ENCODE measurements at regions not wholly inside any gene's neighbourhood (a gene's known extent, or its start where the extent isn't known, plus 50 kb on each side); places are given as distances from the start of the nearest gene placed in this dataset.
"Not testable (repeated sequence)": the region's sequence is repeated elsewhere in the genome, so short reads cannot be mapped to it uniquely, and the experiment has no call there.

DNA sequence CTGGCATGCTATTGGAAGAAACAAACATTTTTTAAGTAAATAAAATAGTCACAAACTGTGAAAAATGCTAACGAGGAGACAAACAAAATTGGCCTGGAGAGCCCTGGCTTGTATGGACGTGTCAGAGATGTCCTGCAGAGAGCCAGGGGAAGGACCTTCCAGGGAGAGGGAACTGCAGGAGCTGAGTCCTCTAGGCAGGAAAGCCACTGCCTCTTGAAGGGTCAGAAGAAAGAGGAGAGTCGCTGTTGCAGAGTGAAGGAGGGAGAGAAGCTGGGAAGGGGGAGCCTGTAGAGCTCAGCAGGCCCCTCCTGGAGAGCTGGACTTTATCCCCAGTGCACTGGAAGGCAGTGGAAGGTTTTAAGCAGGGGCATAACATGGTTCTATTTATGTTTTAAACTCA lies 80.3 kb upstream of the PWP1 start:
- no peak for DNase-seq (ENCODE audit: insufficient read length, low spot score)
- FAIRE-seq = no peak

DNA sequence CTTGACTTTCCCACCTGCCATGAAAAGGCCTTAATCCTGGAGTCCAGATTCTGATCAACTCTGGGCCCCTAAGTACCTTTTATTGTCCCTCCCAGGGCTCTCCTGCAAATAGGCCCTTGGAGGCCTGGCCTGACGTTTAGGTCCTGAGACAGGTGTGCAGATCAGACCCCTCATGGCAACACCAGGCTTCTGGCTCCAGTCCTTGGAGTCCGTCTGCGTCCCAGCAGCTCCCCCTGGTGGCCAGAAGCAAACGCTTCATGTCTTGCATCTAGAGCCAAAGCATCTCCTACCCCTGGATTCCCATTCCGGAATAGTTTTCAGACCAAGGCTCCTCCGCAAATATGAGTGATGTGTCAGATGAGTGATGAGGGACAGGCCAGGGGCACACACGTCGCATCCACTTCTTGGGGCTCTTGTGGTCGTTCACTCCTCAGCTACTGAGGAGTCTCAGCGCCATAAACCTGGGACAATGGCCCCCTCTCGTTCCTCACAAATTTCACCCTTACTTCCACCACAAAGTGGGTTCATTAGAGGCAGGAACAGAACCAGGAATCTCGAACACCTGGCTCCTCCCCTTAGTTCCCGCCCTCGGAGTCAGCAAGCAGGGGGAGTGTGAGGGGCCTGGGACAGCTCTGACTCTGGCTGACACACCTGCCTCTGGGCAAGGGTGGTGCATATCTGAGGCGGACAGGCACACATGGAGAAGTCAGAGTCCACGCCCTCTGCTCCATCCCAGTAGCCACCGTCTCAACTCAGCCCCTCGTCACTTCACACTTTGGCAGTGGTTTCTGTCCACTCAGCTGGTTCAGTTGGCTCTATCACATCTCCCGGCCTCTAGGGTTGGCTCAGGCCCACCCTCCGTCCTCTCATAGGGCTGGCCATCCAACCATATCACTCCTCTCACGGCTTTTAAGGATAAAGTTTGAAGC lies 77.9 kb upstream of the PWP1 start:
- DNase-seq (ENCODE audit: insufficient read length, low spot score) (peak; percentile 77), FAIRE-seq (peak; percentile 82)

DNA sequence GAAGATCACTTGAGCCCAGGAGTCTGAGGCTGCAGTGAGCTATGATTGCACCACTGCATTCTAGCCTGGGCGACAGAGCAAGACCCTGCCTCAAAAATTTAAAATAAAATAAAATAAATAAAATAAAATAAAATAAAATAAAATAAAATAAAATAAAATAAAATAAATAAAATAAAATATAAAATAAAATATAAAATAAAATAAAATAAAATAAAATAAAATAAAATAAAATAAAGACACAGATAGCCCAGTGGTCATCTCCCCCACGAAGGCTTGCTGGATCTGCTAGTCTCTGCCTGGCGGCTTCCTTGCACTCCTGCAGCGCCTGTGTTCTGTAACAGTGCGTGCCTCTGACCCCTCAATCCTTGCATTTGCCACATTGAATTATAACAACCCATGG lies 76.8 kb upstream of the PWP1 start:
- not testable (repeated sequence) for FAIRE-seq; DNase-seq (ENCODE audit: insufficient read length, low spot score)

DNA sequence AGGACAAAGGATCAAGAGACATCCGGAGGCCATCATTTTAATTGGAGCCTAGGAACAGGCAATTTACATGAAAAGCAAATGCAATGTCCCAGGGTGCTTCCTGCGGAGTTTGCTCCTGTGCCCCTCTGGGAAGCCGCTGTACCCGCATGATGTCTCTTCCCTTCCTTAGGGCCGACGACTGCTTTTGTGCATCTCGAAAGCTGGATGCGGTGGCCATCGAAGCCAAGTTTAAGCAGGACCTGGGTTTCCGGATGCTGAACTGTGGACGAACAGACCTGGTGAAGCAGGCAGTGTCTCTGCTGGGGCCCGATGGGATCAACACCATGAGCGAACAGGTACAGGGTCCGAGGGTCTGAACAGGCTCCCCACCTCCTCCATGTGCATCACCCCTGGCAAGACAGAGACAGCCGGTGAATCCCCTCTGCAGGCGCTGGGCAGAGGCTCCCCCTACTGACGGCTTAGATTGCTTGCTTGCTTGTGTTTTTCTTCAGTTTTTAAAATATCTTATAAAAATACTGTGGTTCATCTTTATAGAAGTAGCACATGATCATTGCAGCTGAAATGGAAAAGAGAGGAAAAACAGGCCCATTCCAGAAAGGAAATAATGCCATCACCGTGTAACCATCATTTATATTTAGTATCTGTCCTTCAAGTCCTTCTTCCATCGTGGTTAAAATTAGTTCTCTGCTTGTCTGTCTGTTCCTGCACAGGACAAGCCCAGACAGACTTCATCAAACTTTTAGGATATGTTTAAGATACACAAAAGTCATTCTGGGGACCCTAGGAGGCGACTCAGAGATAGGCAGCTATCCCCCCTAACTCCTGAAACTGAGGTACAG lies 75.4 kb upstream of the PWP1 start:
- FAIRE-seq (no peak), DNase-seq (ENCODE audit: insufficient read length, low spot score) (peak; percentile 21)

DNA sequence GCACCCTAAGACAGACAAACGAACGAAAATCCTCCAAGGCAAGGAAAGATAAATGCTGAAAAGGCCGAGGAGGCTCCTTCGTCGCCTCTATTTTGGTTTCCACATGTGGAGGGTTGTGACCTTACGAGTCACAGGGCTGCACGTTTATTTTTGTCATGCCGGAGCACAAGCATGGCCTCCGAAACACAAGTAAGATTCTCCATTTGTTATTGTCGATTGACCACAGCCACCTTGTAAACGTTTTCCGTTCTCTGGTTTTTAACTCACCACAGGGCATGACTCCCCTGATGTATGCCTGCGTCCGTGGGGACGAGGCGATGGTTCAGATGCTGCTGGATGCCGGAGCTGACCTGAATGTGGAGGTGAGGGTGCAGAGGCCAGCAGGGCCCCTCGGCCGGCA lies 73.1 kb upstream of the PWP1 start:
- no peak for DNase-seq (ENCODE audit: insufficient read length, low spot score)
- FAIRE-seq = no peak

DNA sequence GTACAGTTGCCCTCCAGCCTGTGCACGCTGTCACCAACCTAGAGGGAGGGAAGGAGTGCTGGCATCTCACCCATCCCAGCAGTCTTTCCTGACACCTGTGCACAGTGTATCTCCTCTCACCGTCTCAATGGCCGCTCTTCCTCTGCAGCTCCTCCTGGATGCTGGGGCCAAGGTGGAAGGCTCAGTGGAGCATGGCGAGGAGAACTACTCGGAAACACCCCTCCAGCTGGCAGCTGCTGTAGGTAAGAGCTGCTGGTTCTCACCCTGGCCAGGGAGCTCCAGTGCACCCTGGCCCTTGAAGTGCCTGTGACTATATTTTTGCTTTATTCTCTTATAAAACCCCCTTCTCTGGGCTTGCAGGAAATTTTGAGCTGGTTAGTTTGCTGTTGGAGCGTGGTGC lies 68.7 kb upstream of the PWP1 start:
- FAIRE-seq (no peak), DNase-seq (ENCODE audit: insufficient read length, low spot score) (no peak)

DNA sequence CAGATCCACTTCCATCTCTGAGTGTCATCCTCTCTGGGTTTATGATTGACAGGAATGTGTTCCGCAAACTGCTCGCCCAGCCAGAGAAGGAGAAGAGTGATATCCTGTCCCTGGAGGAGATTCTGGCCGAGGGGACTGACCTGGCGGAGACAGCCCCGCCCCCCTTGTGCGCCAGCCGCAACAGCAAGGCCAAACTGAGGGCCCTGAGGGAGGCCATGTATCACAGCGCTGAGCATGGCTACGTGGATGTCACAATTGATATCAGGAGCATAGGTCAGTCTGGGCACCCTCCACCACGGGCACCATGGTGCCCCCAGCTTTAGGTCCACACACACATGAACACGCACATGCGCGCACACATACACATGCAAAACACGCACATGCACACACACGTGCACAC lies 67.5 kb upstream of the PWP1 start:
- FAIRE-seq (no peak), DNase-seq (ENCODE audit: insufficient read length, low spot score) (no peak)

DNA sequence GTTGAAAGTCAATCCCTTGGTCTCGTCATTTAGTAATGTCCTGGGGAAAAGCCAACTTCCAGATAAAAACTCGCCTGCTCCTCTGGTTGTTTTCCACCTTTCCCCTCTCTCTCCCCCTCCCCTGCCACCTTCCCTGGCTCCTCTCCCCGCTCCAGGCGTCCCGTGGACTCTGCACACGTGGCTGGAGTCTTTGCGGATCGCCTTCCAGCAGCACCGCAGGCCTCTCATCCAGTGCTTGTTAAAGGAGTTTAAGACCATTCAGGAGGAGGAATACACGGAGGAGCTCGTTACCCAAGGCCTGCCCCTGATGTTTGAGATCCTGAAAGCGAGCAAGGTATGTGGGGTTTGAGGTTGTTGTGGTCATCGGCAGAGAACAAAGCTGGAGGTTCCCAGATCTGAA lies 65.8 kb upstream of the PWP1 start:
- DNase-seq (ENCODE audit: insufficient read length, low spot score) = no peak

DNA sequence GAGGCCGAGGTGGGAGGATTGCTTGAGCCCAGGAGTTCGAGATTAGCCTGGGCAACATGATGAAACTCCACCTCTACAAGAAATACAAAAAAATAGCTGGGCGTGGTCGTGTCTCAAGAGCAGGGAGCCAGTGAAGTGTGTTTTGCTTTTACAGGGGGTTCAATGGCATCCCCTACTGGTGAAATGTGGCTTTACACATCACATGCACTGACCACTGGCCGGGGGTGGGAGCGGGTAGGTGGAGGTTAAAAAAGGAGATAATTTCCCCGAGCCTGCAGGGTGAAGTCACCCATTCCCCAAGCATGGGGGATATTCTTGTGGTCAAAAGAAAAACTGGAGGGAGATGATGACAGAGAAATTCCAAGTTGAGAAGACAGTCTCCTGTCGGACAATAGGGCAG lies 63.6 kb upstream of the PWP1 start:
- no peak for FAIRE-seq
- no peak for DNase-seq (ENCODE audit: insufficient read length, low spot score)

More for the DNA sequence above, 65.8 kb upstream of the PWP1 start:
- no peak for FAIRE-seq

DNA sequence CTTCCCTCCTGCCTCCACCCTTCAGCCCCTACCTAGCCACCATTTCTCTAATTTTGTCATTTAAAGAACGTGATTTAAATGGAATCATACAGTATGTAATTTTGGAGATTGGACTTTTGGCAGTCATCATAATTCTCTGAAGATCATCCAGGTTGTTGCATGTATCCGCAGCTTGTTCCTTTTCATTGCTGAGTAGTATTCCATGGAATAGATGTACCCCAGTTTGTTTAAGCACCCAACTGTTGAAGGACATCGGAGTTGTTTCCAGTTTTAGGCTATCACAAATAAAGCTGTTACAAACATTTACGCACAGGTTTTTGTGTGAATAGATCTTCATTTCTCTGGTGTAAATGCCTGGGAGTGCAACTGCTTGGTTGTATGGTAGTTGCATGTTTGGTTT lies 61.1 kb upstream of the PWP1 start:
- DNase-seq (ENCODE audit: insufficient read length, low spot score) = no peak

DNA sequence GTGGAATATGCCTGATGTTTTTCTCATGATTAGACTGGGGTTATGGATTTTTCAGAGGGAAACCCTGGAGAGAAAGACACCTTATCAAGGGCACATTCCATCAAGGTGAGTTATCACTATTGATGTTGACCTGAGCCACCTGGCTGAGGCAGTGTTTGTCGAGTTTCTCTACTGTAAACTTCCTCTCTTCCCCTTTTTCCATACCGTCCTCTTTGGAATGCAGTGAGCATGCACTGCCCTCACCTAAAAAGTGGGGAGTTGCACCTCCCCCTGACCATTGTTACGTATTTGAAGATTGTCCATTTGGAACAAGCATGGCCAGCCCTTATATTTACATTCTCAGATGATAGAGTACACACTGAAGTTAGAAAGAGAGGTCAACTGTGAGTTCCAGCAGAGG lies 53.9 kb upstream of the PWP1 start:
- DNase-seq (ENCODE audit: insufficient read length, low spot score) (no peak), FAIRE-seq (no peak)

More for the DNA sequence above, 61.1 kb upstream of the PWP1 start:
- FAIRE-seq = no peak

DNA sequence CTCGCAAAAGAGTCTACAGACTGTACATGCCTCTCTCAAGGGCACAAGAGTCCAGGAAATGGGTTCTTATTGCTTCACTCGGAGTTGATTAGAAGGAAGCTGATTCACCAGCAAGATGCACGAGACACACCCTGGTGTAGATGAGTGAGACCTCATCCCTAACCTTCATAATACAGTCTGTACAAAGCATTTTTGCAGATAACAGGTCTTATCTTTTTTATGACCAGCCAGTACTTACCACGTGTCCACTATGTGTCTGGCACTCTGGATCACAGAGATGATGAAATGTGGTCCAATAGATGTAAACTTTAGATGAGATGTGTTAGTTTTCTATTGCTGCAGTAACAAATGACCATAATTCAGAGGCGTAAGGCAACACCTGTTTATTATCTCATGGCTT lies 53.4 kb upstream of the PWP1 start:
- FAIRE-seq (no peak), DNase-seq (ENCODE audit: insufficient read length, low spot score) (no peak)

DNA sequence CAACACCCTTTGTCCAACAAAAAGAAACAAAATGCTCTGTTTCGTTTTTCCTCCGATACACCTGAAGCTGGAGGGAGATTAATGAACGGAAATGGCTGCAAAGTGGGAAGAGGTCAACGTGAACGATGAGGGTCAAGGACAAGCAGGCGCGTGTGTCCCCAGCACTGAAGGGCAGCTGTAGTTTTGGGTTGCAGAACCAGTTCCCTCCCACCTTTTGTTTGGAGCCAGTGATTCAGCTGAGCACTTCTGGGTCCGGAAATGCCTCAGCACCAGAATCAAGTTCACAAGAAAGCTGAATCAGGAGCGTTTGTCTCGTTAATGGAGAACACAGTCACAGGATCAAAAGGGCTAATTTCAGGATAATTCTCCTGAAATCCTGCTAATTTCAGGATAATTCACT lies 51.1 kb upstream of the PWP1 start:
- FAIRE-seq = no peak
- no peak for DNase-seq (ENCODE audit: insufficient read length, low spot score)

DNA sequence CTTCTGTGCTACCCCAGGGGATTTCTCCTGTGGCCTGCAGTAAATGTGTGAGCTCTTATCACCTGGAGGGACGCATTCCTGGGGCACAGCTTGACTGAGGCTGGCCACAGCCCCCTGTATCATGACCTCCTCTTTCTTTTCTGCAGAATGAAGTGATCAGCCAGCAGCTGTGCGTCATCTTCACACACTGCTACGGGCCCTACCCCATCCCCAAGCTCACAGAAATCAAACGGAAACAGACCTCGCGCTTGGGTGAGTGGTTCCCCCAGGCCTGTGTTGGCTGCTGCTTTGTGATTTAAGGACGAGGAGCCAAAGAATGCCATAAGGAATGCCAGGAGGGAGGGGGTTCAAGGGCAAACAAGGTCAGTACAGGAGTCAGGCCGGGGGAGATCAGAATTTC lies 50.5 kb upstream of the PWP1 start:
- no peak for DNase-seq (ENCODE audit: insufficient read length, low spot score)

More for the DNA sequence above, 50.5 kb upstream of the PWP1 start:
- no peak for FAIRE-seq

Measured in GM19239 (cell line).